HG02623 (cell line): ENCODE measurements at regions not wholly inside any gene's neighbourhood (a gene's known extent, or its start where the extent isn't known, plus 50 kb on each side); places are given as distances from the start of the nearest gene placed in this dataset.

ENCODE experiments used
- ATAC-seq: cut with Tn5 transposase; IDR thresholded peaks from one replicate; pipeline ENCODE4 v1.9.1; 2021; ENCODE audit warnings: moderate library complexity; ENCODE audit not compliant: unreplicated experiment

- no peak for ATAC-seq
These were observed 1175.9 kb upstream of the CDH9 start for GRCh38 chr5:28214292-28214691.

GRCh38 chr5:28208356-28208755 is 1170.0 kb upstream of the CDH9 start:
- ATAC-seq = no peak

- ATAC-seq = no peak
These were observed 1151.6 kb upstream of the CDH9 start for GRCh38 chr5:28190011-28190410.

GRCh38 chr5:28174691-28175090 is 1136.3 kb upstream of the CDH9 start:
- no peak for ATAC-seq

- ATAC-seq = no peak
These were observed 1126.7 kb upstream of the CDH9 start for GRCh38 chr5:28165096-28165495.

GRCh38 chr5:28164568-28164967 is 1126.2 kb upstream of the CDH9 start:
- no peak for ATAC-seq

GRCh38 chr5:28156981-28157380 is 1118.6 kb upstream of the CDH9 start:
- no peak for ATAC-seq

- ATAC-seq = no peak
These were observed 1105.1 kb upstream of the CDH9 start for GRCh38 chr5:28143519-28143918.

GRCh38 chr5:28132151-28132550 is 1093.8 kb upstream of the CDH9 start:
- ATAC-seq = no peak

GRCh38 chr5:28117691-28118090 is 1079.3 kb upstream of the CDH9 start:
- ATAC-seq = no peak

- no peak for ATAC-seq
These were observed 1078.9 kb upstream of the CDH9 start for GRCh38 chr5:28117273-28117672.

- no peak for ATAC-seq
These were observed 1072.4 kb upstream of the CDH9 start for GRCh38 chr5:28110781-28111180.

- no peak for ATAC-seq
These were observed 1065.7 kb upstream of the CDH9 start for GRCh38 chr5:28104080-28104479.

- no peak for ATAC-seq
These were observed 1045.7 kb upstream of the CDH9 start for GRCh38 chr5:28084069-28084468.

- no peak for ATAC-seq
These were observed 1044.2 kb upstream of the CDH9 start for GRCh38 chr5:28082610-28083009.

- no peak for ATAC-seq
These were observed 1039.2 kb upstream of the CDH9 start for GRCh38 chr5:28077291-28078240.

- no peak for ATAC-seq
These were observed 1028.5 kb upstream of the CDH9 start for GRCh38 chr5:28066856-28067255.

GRCh38 chr5:28065656-28066055 is 1027.3 kb upstream of the CDH9 start:
- ATAC-seq = no peak

- ATAC-seq = no peak
These were observed 1008.2 kb upstream of the CDH9 start for GRCh38 chr5:28046596-28046995.

- ATAC-seq = no peak
These were observed 989.5 kb upstream of the CDH9 start for GRCh38 chr5:28027851-28028250.

GRCh38 chr5:28017178-28017577 is 978.8 kb upstream of the CDH9 start:
- no peak for ATAC-seq

- ATAC-seq = no peak
These were observed 976.4 kb upstream of the CDH9 start for GRCh38 chr5:28014779-28015178.

- no peak for ATAC-seq
These were observed 974.2 kb upstream of the CDH9 start for GRCh38 chr5:28012538-28012937.
